Stimulated activated naive CD8-positive, alpha-beta T cell treated with anti-CD3 and anti-CD28 coated beads, Interleukin-15, Interleukin-2, amounts not matched to agents 100 U/mL and 50 U/mL, for 24 hours (primary cell): ENCODE measurements at regions not wholly inside any gene's neighbourhood (a gene's known extent, or its start where the extent isn't known, plus 50 kb on each side); places are given as distances from the start of the nearest gene placed in this dataset.

Source experiments
- ATAC-seq: fragments of 150-1000 bp; cut with Tn5 transposase; one replicate; pipeline ENCODE4 v1.10.0; 2021
- DNase-seq: peaks from one replicate; pipeline ENCODE4 v3.0.0; 2021

DNA sequence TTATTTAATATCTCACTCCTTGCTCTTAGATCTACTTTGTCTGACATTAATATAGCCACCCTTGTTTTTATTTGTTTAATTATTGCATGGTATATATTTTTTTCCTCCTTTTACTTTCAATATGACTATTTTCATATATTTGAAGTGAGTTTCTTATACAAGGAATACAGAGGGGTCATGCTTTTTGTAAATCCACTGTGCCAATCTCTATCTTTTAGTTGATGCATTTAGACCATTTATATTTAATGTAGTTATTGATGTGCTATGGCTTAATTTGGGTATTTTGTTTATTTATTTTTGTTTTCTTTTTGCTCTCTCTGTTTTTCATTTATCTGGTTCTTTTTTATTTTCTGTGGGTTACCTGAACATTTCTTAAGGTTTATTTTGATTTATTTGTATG is 750.6 kb downstream of the TMEM182 start:
- ATAC-seq (no peak), DNase-seq (no peak)

DNA sequence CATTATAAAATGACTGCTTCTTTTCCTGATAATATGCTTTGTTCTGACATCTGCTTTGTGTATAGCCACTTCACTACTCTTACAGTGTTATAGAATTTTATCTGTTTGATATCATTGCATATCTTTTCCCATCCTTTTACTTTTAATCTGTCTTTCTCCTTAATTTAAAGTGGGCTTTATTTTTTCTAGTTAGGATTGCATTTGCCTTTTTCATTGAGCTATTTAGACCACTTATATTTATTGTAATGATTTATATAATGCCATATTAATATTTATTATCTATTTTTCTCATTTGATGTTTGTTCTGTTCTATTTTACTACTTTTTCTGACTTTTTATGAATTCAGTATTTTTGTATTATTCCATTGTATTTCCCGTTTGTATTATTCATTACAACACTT is 758.7 kb downstream of the TMEM182 start:
- DNase-seq, result no peak
- ATAC-seq, result no peak

DNA sequence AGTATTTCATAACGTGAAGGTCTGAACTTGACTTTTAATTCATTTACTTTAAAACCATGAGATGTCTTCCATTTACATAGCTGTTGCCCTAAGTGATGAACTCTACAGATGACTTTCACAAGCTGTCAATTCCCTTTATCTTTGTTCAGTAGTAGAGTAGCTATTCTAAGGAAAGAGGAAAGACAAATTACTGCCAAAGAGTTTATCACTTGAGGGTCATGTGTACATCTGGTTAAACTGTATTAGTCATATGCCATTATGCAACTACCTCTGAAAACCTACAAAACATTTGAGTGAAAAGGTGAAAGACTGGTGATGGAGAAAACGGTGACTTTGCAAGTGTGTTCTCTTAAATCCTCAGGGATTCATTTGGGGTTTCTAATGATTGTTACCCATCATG is 763.9 kb downstream of the TMEM182 start:
- DNase-seq (no peak), ATAC-seq (no peak)

DNA sequence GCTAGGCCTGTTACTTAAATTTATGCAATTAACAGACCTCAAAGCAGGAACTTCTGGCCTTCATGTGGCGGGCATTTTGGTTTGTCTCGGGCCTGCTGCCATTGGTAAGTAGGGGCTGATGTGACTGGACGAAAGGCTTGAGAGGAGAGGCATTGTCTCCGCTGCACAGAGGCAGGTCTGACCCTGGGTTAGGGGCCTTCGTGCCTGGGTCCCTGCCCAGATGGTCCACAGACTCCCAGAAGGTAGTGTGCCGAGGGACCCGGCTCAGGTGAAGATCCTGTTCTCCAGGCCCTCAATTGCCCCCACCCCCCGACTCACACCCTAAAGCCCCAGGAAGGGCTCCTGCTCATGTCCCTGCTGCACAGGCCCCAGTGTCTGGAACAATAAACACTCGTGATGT is 764.9 kb downstream of the TMEM182 start:
- ATAC-seq, result no peak
- no peak for DNase-seq

DNA sequence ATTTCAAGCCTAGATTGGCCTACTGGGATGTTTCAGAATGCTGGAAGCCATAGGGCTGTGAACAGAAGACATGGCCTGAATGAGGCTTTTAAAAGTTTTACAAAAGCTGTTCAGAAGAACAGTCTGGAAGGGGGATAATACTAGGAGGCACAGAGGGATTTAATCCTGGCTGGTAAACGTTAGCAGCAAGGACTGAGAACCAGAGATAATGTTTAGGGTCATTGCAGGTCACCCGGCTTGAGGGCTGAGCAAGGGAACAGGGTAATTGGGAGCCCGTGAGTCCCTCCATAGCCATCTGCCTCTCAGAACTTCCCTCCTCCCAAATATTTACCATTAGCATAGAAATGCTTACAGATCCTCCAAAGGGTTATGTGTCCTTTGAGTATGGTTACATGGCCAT is 765.4 kb downstream of the TMEM182 start:
- ATAC-seq (no peak), DNase-seq (no peak)

DNA sequence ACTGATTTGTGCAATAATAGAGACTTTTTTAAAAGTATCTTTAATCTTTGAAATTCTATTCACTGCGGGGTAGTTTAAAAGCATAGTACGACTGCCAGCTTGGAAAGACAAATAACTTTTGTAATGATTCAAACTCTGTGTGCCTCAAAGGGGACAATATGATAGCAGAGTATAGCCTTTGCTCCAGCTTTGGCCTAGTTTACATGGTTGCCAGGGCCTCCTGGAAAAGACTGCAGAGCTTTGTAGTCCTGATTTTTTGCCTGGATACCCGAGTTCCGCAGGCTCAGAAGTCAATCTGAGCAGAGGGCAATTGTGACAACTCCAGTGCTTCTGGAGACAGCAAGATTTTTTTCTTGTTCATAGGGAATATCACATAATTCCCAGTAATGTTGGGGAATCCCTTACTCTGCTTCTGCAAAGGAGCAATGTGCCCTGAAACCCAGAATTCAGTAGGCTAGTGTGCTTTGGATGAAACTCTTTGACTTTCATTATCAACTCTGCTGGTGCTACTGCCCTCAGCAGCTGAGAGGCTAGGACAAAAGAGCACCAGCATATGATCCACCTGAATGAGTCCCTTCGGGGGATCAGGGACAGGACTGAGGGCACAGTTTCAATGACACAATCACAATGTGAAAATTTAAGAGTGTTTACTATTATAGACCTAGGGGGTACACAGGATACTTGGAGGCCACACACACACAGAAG is 768.1 kb downstream of the TMEM182 start:
- DNase-seq (no peak), ATAC-seq (no peak)

DNA sequence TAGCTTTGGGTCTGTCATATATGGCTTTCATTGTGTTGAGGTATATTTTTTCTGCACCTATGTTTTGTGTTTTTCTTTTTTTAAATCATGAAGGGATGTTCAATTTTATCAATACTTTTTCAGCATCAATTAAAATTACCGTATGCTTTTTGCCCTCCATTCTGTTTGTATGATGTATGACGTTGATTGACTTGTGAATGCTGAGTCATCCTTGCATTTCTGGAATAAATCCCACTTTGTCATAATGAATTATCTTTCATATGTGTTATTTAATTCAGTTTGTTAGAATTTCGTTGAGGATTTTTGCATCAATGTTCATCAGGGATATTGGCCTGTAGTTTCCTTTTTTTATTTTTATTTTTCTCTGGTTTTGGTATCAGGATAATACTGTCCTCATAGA is 790.9 kb downstream of the TMEM182 start:
- no peak for DNase-seq
- ATAC-seq, result no peak

DNA sequence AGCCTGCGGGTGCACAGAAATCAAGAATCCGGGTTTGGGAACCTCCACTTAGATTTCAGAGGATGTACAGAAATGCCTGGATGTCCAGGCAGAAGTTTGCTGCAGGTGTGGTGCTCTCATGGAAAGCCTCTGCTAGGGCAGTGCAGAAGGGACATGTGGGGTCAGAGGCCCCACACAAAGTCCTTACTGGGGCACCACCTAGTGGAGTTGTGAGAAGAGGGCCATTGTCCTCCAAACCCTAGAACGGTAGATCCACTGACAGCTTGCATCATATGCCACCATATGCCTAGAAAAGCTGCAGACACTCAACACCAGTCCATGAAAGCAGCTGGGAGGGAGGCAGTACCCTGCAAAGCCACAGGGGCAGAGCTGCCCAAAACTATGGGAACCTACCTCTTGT is 833.0 kb downstream of the TMEM182 start:
- ATAC-seq, result no peak
- no peak for DNase-seq

DNA sequence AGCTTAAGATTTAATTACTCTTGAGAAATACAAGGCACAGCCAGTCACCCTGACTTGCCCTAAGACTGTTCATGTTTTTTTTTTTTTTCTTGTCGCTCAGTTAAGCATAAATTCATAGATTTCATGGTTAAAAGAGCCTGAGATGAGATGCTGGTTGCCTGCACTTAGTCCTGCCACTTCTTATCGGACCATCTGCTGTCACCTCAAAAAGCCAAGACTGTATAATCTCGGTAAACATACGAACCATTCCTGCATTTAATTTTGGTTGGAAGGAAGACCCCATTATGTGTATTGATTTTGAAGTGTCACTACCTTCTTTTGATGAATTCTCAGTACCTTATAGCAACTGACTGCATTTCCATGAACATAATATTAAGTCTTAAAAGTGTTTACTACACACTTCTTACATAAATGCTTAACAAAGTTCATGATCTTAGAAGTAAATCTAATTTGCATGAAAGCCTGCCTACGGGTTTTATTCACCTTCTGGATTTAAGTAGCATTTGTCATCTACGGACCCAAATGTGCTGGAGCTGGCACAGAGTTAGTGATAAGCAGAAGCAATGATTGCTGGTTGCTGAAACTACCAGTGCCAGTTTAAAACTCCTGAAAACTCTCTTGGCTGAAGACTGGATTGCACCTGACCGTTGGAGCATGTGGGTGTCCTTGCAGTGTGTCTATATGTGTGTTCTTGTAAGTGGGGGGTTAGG is 843.4 kb downstream of the TMEM182 start:
- no peak for ATAC-seq
- no peak for DNase-seq

DNA sequence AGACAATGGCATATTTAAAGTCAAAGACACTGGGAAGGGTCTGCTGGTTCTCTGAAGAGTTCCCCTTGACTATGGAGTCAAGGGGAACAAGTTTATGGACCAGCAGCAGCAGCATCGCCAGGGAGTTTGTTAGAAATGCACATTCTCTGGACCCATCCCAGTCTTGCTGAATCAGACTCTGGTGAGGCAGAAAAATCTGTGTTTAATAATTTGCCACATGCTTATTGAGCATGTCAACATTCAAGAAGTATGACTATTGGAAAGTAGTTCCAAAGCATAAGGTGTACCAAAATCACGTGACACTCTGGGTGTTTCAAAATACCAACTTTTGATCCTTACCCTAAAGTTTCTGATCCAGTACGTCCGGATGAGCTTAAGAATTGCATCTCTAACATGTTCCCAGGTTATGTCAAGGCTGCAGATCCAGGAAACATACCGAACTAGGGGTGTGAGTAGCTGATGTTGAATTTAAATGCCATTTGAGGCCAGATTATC is 853.8 kb downstream of the TMEM182 start:
- DNase-seq (no peak), ATAC-seq (no peak)

DNA sequence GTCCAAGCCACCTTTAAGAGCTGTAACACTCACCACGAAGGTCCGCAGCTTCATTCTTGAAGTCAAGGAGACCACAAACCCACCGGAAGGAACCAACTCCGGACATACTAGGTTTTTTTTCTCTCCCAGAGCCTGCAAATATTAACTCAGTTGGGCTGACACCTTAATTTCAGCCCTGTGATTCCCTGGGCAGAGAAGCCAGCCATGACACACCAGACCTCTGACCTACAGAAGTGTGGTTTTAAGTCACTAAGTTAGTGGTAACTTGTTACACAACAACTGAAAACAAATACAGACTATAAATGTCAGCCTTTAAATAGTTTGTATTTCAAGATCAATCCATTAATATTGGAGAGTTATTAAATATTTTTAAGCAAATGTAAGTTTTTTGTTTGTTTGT is 855.1 kb downstream of the TMEM182 start:
- no peak for ATAC-seq
- no peak for DNase-seq

DNA sequence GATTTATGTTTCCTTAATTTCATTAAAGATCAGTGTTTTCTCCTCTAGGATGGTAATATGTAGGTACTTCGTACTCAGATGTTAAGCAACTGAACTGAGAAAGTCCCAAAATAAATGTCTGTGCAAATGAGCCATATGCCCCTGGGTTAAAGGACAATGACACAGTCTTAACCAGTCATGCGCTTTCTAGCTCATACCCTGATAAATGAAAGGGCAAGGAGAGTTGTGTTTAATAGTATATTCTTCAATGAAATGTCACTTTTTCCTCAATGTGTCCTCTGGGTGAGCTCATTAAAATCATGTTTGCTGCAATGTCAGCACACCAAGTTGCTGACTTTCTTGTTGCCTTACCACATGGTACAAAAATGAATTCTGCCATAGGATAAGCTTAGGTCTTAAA is 856.3 kb downstream of the TMEM182 start:
- ATAC-seq (no peak), DNase-seq (no peak)

DNA sequence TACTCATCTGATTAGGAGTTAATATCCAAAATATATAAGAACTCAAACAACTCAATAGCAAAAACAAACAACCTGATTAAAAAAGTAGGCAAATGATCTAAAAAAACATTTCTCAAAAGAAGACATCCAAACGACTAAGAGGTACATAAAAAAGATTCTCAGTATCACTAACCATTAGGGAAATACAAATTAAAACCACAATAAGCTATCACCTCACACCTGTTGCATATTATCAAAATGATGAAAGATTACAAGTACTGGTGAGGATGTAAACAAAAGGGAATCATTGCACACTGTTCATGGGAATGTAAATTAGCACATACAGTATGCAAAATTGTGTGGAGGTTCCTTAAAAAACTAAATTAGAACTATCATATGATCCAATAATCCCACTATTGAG is 865.5 kb downstream of the TMEM182 start:
- no peak for ATAC-seq
- DNase-seq, result no peak

DNA sequence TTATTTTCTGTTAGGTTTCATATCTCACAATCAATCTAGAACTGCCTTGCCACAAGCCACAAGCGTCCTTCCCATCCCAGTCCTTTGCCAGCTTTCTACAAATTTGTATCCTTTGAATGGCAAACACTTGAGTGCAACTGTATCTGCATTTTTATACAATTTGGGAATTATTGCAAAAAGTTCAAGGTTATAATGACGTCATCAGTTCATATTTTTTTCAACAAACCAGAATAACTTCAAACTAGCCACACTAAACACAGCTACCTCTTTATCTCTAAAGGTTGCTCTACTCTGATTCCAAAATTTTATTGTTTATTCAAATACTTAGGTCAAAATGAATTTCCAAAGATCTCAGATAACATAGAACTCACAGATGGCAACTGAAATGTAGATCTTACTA is 877.1 kb downstream of the TMEM182 start:
- ATAC-seq (no peak), DNase-seq (no peak)

DNA sequence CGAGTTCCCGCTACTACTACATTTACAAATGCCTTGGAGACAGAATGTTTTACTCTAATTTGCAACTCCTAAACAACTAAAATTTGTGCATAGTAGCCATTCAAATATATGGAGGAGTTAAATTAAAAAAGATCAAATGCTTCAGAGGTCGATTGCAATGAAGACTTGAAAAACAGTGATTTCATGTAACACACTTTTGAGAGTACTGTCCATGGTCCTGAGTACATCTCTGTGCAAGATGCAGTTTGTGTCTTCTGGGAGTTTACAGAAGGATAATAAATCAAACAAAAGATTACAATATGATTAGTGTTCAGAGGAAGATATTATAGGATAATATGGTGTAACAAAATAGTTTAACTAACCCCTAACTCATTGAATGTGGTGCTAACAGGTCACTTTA is 894.7 kb downstream of the TMEM182 start:
- no peak for ATAC-seq
- DNase-seq, result no peak

DNA sequence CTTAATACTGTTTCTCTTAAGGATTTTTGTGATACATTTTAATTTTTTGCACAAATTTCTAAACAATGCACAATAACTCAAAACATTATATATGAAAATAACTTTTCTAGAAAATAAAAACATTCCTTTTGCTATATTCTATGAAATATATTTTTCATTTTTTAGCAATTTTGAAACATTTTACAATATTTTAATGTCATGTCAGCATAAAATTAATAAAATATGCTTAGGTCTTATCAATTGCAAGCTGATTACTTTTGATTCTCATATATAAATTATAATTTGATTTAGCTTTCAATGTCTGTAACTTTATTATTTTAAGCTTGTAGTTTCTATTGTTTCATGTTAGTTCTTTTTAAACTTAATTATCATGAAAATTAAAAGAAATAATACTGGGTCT is 898.7 kb downstream of the TMEM182 start:
- ATAC-seq, result no peak

DNA sequence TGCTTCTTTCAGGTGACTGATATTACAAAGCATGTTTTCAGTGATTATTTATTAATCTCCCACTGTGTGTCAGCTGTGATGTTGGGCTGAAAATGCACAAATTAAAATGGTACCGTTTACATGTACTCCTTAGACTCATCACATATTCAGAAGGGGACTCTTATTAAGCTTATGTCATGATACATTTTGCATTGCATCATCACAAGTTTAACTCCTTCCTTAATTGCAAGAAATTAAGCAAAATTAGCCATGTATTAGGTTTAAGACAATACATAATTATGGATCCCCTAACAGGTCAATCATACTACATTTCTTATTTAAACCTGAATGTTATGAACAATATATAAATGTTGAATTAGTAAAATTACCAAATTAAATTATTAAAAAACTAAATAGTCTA is 899.1 kb downstream of the TMEM182 start:
- ATAC-seq, result no peak

More for the DNA sequence above, 898.7 kb downstream of the TMEM182 start:
- no peak for DNase-seq

DNA sequence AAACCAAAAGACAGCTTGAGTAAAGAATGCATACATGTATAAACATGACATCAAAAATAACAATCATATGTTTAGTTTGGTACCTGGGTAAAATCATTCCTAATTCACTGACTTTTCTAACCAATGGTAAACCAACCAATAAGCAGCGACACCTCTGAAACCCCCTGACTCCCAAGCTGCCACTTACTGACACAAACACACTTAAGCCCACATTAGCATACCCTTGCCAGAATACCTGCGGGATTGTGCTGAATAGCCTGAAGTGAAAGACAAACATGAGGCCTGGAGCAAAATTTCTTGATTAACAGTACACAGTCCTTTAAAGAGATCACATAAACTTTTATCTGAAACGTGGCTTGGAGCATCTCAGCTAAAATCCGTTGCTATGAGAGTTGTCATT is 902.9 kb downstream of the TMEM182 start:
- DNase-seq (no peak), ATAC-seq (no peak)

More for the DNA sequence above, 899.1 kb downstream of the TMEM182 start:
- no peak for DNase-seq

DNA sequence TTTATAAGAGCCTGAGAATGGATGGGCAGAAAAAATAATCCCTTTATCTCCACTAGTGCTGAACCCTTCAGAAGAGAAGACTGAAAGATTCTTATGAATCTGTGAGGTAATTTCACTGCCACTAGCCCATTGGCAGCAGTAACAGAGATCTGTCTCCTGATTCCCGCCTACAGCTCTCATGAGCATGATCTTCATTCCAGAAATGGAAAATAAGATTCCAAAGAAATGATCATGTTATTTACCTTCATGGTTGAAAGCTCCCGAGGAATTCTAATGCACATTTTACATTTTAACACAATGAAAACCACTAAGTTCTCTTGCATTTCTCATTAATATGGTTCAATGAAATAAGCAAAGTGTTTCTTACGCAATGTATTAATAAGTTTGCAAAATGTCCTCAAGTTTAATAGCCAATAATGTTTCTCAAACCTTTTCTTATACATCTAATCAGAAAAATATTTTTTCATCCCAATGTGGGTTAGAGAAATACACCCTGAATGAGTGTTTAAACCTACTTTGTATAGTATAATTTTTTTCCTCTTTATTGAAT is 905.6 kb downstream of the TMEM182 start:
- no peak for DNase-seq
- ATAC-seq, result no peak

DNA sequence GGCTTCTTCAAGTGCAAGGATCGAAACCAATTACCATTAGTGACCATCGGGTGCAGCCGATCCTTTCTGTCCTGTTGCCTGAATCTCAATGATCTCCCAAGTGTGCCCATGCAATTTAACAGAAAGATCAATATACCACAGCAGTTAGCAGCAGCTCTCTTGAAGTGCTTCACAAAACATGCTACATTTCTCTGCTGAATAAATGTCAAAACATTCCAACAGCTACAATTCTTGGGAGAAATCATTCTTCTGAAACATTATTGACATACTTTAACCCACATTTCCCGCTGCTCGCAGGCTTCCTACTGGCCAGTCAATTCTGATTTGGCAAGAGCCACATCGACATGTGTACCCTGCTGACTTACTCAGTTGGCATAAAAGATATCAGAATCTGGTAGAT is 907.7 kb downstream of the TMEM182 start:
- ATAC-seq (no peak), DNase-seq (no peak)
